ENCODE measurements at regions not wholly inside any gene's neighbourhood (a gene's known extent, or its start where the extent isn't known, plus 50 kb on each side); places are given as distances from the start of the nearest gene placed in this dataset.
A peak's percentile ranks its signal among the peaks of the same experiment; 100 is the strongest.

- DNase-seq (ENCODE audit: low spot score) (no peak), FAIRE-seq (no peak)
Measured at GRCh38 chr18:38322206-38322605, 756.6 kb upstream of the CELF4 start.

DNA sequence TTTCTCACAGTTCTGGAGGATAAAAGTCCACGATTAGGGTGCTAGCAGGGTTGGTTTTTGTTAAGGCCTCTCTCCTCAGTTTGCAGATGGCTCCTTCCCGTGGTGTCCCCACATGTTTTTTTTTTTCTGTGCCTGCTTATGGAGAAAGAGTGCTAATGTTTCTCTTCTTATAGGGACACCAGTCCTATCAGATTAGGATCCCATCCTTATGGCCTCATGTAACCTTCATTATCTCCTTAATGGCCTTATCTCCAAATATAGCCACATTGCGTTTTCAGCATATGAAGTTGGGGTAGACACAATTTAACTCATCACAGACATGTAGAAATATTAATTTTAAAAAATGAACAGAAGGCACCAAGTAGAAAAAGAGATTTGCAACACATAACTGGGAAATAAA, 755.7 kb upstream of the CELF4 start:
- FAIRE-seq, result no peak

GRCh38 chr18:38318416-38318815, 752.8 kb upstream of the CELF4 start:
- FAIRE-seq, result no peak

More for the DNA sequence above, 755.7 kb upstream of the CELF4 start:
- DNase-seq (ENCODE audit: low spot score), result no peak

GRCh38 chr18:38313831-38314230, 748.2 kb upstream of the CELF4 start:
- DNase-seq (ENCODE audit: low spot score) (no peak), FAIRE-seq (no peak)

More at GRCh38 chr18:38318416-38318815, 752.8 kb upstream of the CELF4 start:
- DNase-seq (ENCODE audit: low spot score), result no peak

DNA sequence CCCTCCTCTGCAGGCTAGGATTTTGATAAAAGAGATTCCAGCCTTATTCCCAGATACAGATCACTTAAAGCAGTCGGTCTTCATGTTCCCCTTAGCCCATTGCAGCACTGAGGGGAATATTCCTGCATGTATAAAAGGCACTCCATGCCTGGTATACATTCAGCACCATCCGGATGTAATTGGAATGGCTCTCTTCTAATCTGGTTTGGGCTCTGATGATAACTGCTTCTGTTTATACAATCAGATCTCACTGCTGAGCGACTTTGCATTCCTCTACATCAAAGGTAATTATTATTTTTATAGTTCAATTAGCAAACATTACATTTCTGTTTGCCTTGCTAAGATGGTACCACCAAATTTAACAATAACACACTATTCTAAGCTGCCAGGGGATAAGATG, 746.9 kb upstream of the CELF4 start:
- FAIRE-seq (no peak), DNase-seq (ENCODE audit: low spot score) (no peak)

- DNase-seq (ENCODE audit: low spot score), result no peak
- no peak for FAIRE-seq
Measured at GRCh38 chr18:38310936-38311335, 745.3 kb upstream of the CELF4 start.

- DNase-seq (ENCODE audit: low spot score) (no peak), FAIRE-seq (no peak)
Measured at GRCh38 chr18:38307914-38308313, 742.3 kb upstream of the CELF4 start.

GRCh38 chr18:38305961-38306360, 740.4 kb upstream of the CELF4 start:
- no peak for DNase-seq (ENCODE audit: low spot score)
- FAIRE-seq, result no peak

GRCh38 chr18:38301621-38302020, 736.0 kb upstream of the CELF4 start:
- DNase-seq (ENCODE audit: low spot score), result peak; percentile 16
- no peak for FAIRE-seq

DNA sequence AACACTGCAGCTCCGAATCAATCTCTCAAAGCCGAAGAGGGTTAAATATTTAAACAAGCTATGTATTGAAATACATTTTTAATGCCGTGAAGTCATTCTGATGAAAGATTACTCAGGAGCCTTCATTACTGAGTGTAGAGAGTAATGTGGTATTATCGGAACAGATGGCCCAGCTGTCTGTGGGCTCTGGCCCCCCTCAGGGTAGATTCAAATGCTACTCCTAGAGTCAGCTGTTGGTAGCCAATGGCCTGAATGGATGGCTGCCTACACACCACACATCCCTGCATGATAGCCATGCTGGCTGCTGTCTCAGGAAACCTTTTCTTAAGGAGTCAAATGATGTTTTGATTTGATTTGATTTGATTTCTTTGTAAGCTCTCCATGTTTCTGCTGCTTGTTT, 732.3 kb upstream of the CELF4 start:
- DNase-seq (ENCODE audit: low spot score) (no peak), FAIRE-seq (no peak)

- FAIRE-seq (no peak), DNase-seq (ENCODE audit: low spot score) (no peak)
Measured at GRCh38 chr18:38290229-38290628, 724.6 kb upstream of the CELF4 start.

- FAIRE-seq (no peak), DNase-seq (ENCODE audit: low spot score) (no peak)
Measured at GRCh38 chr18:38284972-38285371, 719.4 kb upstream of the CELF4 start.

GRCh38 chr18:38263066-38263465, 697.5 kb upstream of the CELF4 start:
- no peak for FAIRE-seq
- DNase-seq (ENCODE audit: low spot score), result no peak

DNA sequence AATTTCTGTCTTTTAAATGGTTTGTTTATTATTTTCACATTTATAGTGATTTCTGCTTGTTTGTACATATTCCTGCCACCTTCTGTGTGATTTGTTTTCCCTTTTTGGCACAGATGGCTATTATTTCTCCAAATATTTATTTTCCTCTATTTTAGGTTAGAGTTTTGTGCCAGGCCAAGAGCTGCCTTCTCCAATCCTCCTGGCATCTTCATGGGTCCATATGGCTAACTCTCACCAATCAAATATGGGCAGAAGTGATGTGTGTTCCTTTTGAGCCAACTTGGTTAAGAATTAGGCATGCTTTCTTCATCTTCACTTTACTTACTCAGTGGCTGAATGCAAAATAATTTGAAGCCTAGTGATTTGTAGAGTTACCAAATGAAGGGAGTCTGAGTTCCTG, 697.1 kb upstream of the CELF4 start:
- FAIRE-seq (no peak), DNase-seq (ENCODE audit: low spot score) (no peak)

DNA sequence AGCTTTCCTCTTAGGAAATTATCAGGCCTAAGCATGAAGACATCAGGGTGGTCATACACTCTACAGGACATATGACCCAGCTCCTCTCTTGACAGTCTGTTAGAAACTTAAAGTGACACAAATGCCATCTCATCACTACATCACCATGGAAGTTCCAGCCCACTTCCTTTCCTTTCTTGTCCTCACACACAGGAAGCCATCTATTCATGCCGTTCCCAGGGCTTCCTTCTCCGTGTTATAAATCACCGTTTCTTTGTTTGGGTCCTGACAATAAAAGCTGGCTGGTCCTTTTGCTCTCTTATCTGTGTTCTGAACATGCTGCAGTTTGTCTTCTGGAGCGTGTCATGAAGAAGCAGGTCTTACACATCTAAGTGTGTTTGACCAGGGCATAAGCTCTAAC, 692.1 kb upstream of the CELF4 start:
- DNase-seq (ENCODE audit: low spot score), result no peak
- no peak for FAIRE-seq

GRCh38 chr18:38256366-38256765, 690.8 kb upstream of the CELF4 start:
- no peak for FAIRE-seq
- peak; percentile 18 for DNase-seq (ENCODE audit: low spot score)

GRCh38 chr18:38250971-38251370, 685.4 kb upstream of the CELF4 start:
- no peak for FAIRE-seq
- no peak for DNase-seq (ENCODE audit: low spot score)

GRCh38 chr18:38244480-38244879, 678.9 kb upstream of the CELF4 start:
- FAIRE-seq (no peak), DNase-seq (ENCODE audit: low spot score) (no peak)

- no peak for DNase-seq (ENCODE audit: low spot score)
- FAIRE-seq, result no peak
Measured at GRCh38 chr18:38243291-38243690, 677.7 kb upstream of the CELF4 start.

- FAIRE-seq (peak; percentile 5), DNase-seq (ENCODE audit: low spot score) (peak; percentile 52)
Measured at GRCh38 chr18:38241736-38242135, 676.1 kb upstream of the CELF4 start.

GRCh38 chr18:38241216-38241615, 675.6 kb upstream of the CELF4 start:
- no peak for FAIRE-seq
- no peak for DNase-seq (ENCODE audit: low spot score)

DNA sequence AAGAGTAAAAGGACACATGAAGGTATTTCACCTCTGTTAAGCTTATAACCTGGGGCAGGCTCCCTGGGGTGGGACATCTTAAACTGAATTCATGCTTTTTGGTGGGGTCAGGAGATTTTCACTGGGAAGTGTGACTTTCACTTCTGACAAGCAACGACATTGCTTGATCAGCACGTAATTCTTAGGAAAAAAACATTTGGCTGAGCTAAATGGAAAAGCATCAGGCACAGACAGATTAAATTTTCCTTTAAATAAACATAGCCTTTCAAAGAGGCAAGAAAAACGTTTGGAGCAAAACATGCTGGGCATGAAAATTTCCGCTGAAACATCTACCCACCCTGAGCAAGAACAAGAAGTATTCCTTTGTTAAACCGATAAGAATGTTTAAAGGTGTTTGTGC, 674.0 kb upstream of the CELF4 start:
- DNase-seq (ENCODE audit: low spot score), result no peak

GRCh38 chr18:38237796-38238195, 672.2 kb upstream of the CELF4 start:
- no peak for FAIRE-seq
- no peak for DNase-seq (ENCODE audit: low spot score)

More for the DNA sequence above, 674.0 kb upstream of the CELF4 start:
- no peak for FAIRE-seq

GRCh38 chr18:38221476-38222100, 656.0 kb upstream of the CELF4 start:
- FAIRE-seq (no peak), DNase-seq (ENCODE audit: low spot score) (no peak)
